SK-N-SH treated with all-trans-retinoic acid at 6 μM for 48 hours (cell line): ENCODE measurements at regions not wholly inside any gene's neighbourhood (a gene's known extent, or its start where the extent isn't known, plus 50 kb on each side); places are given as distances from the start of the nearest gene placed in this dataset.

ENCODE experiments used
- ATAC-seq: fragments of 200-7000 bp; cut with Tn5 transposase; 3 replicates; pipeline ENCODE4 v1.9.1; 2020; ENCODE audit warnings: mild to moderate bottlenecking, moderate library complexity
- ARNTL ChIP-seq: fragments of 450-650 bp; formaldehyde crosslinking; IDR thresholded peaks from 2 replicates; pipeline ENCODE4 v1.5.0; 2020; ENCODE audit warnings: low read depth, mild to moderate bottlenecking, moderate library complexity, borderline replicate concordance
- BACH2 ChIP-seq: fragments of 250-450 bp; sonication (Bioruptor Pico); IDR thresholded peaks from 2 replicates; pipeline ENCODE4 v1.9.0; 2021; ENCODE audit warnings: mild to moderate bottlenecking, borderline replicate concordance
- CSDC2 ChIP-seq: fragments of 250-450 bp; sonication (Bioruptor Pico); IDR thresholded peaks from 2 replicates; pipeline ENCODE4 v1.5.0; 2020; ENCODE audit warnings: mild to moderate bottlenecking, moderate library complexity
- ESRRG ChIP-seq: fragments of 250-450 bp; sonication (Bioruptor Pico); IDR thresholded peaks from 2 replicates; pipeline ENCODE4 v1.6.1; 2021; ENCODE audit warnings: mild to moderate bottlenecking
- GLIS3 ChIP-seq: fragments of 250-450 bp; sonication (Bioruptor Pico); IDR thresholded peaks from 2 replicates; pipeline ENCODE4 v1.5.0; 2020; ENCODE audit warnings: mild to moderate bottlenecking, moderate library complexity
- ISL1 ChIP-seq: fragments of 250-450 bp; sonication (Bioruptor Pico); IDR thresholded peaks from 2 replicates; pipeline ENCODE4 v2.1.2; 2022; ENCODE audit warnings: mild to moderate bottlenecking, moderate library complexity
- OSR1 ChIP-seq: fragments of 250-450 bp; sonication (Bioruptor Pico); IDR thresholded peaks from 2 replicates; pipeline ENCODE4 v1.8.0; 2022; ENCODE audit warnings: moderate library complexity, mild to moderate bottlenecking, inconsistent platforms
- RARB ChIP-seq: fragments of 250-450 bp; sonication (Bioruptor Pico); IDR thresholded peaks from 2 replicates; pipeline ENCODE4 v1.8.0; 2021; ENCODE audit warnings: mild to moderate bottlenecking, moderate library complexity
- SNAI2 ChIP-seq: fragments of 250-450 bp; sonication (Bioruptor Pico); IDR thresholded peaks from 2 replicates; pipeline ENCODE4 v1.5.0; 2020; ENCODE audit warnings: mild to moderate bottlenecking, moderate library complexity
- TCF4 ChIP-seq: fragments of 250-450 bp; sonication (Bioruptor Pico); IDR thresholded peaks from 2 replicates; pipeline ENCODE4 v1.8.0; 2021; ENCODE audit warnings: mild to moderate bottlenecking, moderate library complexity, borderline replicate concordance
- TOX ChIP-seq: fragments of 250-450 bp; sonication (Bioruptor Pico); IDR thresholded peaks from 2 replicates; pipeline ENCODE4 v1.8.0; 2021; ENCODE audit warnings: mild to moderate bottlenecking, moderate library complexity, borderline replicate concordance
- ZC3H10 ChIP-seq: fragments of 250-450 bp; sonication (Bioruptor Pico); IDR thresholded peaks from 2 replicates; pipeline ENCODE4 v1.5.1; 2021; ENCODE audit warnings: mild to moderate bottlenecking, moderate library complexity
- ZFP3 ChIP-seq: fragments of 250-450 bp; sonication (Bioruptor Pico); IDR thresholded peaks from 2 replicates; pipeline ENCODE4 v1.5.0; 2020; ENCODE audit warnings: mild to moderate bottlenecking, moderate library complexity
- ZFP30 ChIP-seq: fragments of 450-650 bp; formaldehyde crosslinking; IDR thresholded peaks from 2 replicates; pipeline ENCODE4 v1.5.0; 2022; ENCODE audit warnings: mild to moderate bottlenecking, moderate library complexity
- ZNF565 ChIP-seq: fragments of 450-650 bp; formaldehyde crosslinking; conservative IDR thresholded peaks from 2 replicates; pipeline ENCODE4 v1.5.0; 2020; ENCODE audit warnings: low read depth, mild to moderate bottlenecking, moderate library complexity
- ZNF70 ChIP-seq: fragments of 450-650 bp; formaldehyde crosslinking; IDR thresholded peaks from 2 replicates; pipeline ENCODE4 v1.5.0; 2020; ENCODE audit warnings: mild to moderate bottlenecking, moderate library complexity
- ZNF8 ChIP-seq: fragments of 450-650 bp; formaldehyde crosslinking; IDR thresholded peaks from 2 replicates; pipeline ENCODE4 v1.5.0; 2020; ENCODE audit warnings: mild to moderate bottlenecking, moderate library complexity
- TF ChIP-seq, protein P1 (sequence below): fragments of 250-450 bp; sonication (Bioruptor Pico); IDR thresholded peaks from 2 replicates; pipeline ENCODE4 v1.5.1; 2021; ENCODE audit warnings: mild to moderate bottlenecking, moderate library complexity
- TF ChIP-seq, protein P2 (sequence below): fragments of 250-450 bp; sonication (Bioruptor Pico); IDR thresholded peaks from 2 replicates; pipeline ENCODE4 v1.5.1; 2020; ENCODE audit warnings: low read depth, mild to moderate bottlenecking, moderate library complexity
- TF ChIP-seq, protein P3 (sequence below): fragments of 250-450 bp; sonication (Bioruptor Pico); IDR thresholded peaks from 2 replicates; pipeline ENCODE4 v1.8.0; 2021; ENCODE audit warnings: low read depth, mild to moderate bottlenecking, moderate library complexity, borderline replicate concordance
- TF ChIP-seq, protein P4 (sequence below): fragments of 250-450 bp; sonication (Bioruptor Pico); IDR thresholded peaks from 2 replicates; pipeline ENCODE4 v1.5.0; 2020; ENCODE audit warnings: mild to moderate bottlenecking, moderate library complexity

DNA sequence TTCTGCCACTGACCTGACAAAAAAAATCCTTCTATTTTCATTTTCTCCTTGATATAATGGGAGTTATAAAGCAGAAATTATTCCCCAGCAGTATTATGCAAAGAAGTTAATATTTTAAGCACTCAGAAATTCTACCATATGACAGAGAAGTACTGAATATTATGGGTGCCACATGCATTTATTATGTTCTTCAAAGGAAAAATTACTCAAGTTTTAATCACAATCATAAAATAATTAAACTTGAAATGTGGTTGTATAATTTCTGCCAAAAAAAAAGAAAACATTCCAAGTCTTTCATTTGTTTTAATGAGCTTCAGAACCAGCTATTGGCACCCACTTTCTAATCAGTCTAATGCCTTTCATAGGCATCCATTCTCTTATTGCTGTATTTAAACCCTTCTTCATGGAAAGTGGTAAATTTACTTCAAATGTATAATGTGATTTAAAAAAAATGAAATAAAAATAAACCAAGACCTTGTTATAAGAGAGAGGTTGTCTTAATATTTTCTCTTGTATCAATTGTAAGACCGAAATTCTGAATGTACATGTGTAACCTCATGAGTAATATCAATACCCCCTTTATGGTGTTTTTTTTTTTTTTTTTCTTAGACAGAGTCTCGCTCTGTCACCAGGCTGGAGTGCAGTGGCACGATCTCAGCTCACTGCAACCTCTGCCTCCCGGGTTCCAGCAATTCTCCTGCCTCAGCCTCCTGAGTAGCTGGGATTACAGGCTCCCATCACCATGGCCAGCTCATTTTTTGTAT, 302.3 kb downstream of the IRS1 start:
- TF ChIP-seq ARNTL (CRISPR knock-in tag) (no peak), ZFP3 (CRISPR knock-in tag) (no peak), SNAI2 (CRISPR knock-in tag) (no peak), ZNF8 (no peak), ZNF565 (CRISPR knock-in tag) (no peak), TOX (no peak), ZNF70 (CRISPR knock-in tag) (no peak), ZC3H10 (CRISPR knock-in tag) (no peak)
- TF ChIP-seq, protein P1, sequence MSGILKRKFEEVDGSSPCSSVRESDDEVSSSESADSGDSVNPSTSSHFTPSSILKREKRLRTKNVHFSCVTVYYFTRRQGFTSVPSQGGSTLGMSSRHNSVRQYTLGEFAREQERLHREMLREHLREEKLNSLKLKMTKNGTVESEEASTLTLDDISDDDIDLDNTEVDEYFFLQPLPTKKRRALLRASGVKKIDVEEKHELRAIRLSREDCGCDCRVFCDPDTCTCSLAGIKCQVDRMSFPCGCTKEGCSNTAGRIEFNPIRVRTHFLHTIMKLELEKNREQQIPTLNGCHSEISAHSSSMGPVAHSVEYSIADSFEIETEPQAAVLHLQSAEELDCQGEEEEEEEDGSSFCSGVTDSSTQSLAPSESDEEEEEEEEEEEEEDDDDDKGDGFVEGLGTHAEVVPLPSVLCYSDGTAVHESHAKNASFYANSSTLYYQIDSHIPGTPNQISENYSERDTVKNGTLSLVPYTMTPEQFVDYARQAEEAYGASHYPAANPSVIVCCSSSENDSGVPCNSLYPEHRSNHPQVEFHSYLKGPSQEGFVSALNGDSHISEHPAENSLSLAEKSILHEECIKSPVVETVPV (CRISPR knock-in tag) = no peak
- no peak for ATAC-seq

DNA sequence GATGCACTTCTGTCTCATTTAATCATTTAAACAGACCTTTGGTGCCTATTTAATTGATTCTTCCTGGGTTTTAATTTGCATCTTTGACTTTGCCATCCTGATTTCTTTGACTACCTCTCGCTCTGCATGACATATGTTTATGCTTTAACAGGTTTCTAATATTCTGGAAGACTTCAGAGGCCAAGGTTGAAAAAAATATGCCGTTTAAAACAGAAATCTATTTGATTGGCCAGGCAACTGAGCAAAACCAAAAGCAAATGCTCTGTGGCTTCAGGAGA, 303.4 kb downstream of the IRS1 start:
- ATAC-seq = no peak
- TF ChIP-seq, protein P2, sequence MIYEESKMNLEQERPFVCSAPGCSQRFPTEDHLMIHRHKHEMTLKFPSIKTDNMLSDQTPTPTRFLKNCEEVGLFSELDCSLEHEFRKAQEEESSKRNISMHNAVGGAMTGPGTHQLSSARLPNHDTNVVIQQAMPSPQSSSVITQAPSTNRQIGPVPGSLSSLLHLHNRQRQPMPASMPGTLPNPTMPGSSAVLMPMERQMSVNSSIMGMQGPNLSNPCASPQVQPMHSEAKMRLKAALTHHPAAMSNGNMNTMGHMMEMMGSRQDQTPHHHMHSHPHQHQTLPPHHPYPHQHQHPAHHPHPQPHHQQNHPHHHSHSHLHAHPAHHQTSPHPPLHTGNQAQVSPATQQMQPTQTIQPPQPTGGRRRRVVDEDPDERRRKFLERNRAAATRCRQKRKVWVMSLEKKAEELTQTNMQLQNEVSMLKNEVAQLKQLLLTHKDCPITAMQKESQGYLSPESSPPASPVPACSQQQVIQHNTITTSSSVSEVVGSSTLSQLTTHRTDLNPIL (CRISPR knock-in tag) = no peak
- TF ChIP-seq GLIS3 (no peak), ZFP3 (CRISPR knock-in tag) (no peak), RARB (no peak), ZNF70 (CRISPR knock-in tag) (no peak), ESRRG (CRISPR knock-in tag) (no peak)
- TF ChIP-seq, protein P3, sequence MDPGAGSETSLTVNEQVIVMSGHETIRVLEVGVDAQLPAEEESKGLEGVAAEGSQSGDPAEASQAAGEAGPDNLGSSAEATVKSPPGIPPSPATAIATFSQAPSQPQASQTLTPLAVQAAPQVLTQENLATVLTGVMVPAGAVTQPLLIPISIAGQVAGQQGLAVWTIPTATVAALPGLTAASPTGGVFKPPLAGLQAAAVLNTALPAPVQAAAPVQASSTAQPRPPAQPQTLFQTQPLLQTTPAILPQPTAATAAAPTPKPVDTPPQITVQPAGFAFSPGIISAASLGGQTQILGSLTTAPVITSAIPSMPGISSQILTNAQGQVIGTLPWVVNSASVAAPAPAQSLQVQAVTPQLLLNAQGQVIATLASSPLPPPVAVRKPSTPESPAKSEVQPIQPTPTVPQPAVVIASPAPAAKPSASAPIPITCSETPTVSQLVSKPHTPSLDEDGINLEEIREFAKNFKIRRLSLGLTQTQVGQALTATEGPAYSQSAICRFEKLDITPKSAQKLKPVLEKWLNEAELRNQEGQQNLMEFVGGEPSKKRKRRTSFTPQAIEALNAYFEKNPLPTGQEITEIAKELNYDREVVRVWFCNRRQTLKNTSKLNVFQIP (CRISPR knock-in tag) = no peak

DNA sequence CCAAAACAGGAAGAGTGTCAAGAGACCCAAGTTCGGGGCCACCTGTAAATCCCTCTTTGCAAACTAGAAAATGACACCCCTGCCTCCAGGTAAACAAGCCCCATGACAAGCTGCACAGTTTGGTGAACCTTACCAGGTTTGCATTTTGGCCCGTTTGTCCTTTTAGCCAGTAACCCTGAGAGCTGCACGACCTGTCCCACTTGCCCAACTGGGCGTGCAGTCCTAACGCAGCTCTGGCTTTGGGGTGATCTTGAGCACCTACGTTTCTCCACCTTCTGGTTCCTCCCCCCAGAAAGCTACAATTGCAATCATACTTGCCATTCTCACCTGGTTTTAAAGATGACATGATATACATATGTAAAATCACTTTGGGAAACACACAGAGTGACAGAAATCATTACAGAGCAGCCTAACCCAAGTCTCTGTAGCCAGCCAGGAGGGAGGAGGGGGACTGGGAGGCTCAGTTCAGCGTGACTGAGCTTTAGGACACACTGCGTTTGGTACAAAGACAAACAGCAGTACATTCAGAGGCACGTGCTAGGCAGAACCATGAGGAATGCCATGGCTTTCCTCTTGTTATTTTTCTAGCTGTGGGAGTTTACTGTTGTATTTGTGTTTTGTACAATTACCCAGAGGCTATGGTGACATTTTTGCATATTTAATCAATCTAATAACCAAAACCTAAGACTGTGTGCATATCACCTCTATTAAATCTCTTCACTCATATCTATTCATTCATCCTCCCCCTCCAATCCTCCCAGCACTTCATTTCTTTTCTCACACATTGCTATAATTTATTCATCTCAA, 304.0 kb downstream of the IRS1 start:
- ATAC-seq = no peak
- TF ChIP-seq GLIS3 (no peak), RARB (no peak), ESRRG (CRISPR knock-in tag) (no peak), ZFP30 (CRISPR knock-in tag) (no peak), BACH2 (no peak), OSR1 (CRISPR knock-in tag) (no peak), ZFP3 (CRISPR knock-in tag) (no peak), ISL1 (CRISPR knock-in tag) (no peak), ZNF565 (CRISPR knock-in tag) (no peak), ZC3H10 (CRISPR knock-in tag) (no peak), TCF4 (no peak), ZNF8 (no peak), TOX (no peak), CSDC2 (CRISPR knock-in tag) (no peak), SNAI2 (CRISPR knock-in tag) (no peak), ARNTL (CRISPR knock-in tag) (no peak)
- TF ChIP-seq, protein P2 (CRISPR knock-in tag) = no peak
- TF ChIP-seq, protein P3 (CRISPR knock-in tag) = no peak
- TF ChIP-seq, protein P1 (CRISPR knock-in tag) = no peak
- TF ChIP-seq, protein P4, sequence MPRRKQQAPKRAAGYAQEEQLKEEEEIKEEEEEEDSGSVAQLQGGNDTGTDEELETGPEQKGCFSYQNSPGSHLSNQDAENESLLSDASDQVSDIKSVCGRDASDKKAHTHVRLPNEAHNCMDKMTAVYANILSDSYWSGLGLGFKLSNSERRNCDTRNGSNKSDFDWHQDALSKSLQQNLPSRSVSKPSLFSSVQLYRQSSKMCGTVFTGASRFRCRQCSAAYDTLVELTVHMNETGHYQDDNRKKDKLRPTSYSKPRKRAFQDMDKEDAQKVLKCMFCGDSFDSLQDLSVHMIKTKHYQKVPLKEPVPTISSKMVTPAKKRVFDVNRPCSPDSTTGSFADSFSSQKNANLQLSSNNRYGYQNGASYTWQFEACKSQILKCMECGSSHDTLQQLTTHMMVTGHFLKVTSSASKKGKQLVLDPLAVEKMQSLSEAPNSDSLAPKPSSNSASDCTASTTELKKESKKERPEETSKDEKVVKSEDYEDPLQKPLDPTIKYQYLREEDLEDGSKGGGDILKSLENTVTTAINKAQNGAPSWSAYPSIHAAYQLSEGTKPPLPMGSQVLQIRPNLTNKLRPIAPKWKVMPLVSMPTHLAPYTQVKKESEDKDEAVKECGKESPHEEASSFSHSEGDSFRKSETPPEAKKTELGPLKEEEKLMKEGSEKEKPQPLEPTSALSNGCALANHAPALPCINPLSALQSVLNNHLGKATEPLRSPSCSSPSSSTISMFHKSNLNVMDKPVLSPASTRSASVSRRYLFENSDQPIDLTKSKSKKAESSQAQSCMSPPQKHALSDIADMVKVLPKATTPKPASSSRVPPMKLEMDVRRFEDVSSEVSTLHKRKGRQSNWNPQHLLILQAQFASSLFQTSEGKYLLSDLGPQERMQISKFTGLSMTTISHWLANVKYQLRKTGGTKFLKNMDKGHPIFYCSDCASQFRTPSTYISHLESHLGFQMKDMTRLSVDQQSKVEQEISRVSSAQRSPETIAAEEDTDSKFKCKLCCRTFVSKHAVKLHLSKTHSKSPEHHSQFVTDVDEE (CRISPR knock-in tag) = no peak
